ENCODE measurements at regions not wholly inside any gene's neighbourhood (a gene's known extent, or its start where the extent isn't known, plus 50 kb on each side); places are given as distances from the start of the nearest gene placed in this dataset.

DNA sequence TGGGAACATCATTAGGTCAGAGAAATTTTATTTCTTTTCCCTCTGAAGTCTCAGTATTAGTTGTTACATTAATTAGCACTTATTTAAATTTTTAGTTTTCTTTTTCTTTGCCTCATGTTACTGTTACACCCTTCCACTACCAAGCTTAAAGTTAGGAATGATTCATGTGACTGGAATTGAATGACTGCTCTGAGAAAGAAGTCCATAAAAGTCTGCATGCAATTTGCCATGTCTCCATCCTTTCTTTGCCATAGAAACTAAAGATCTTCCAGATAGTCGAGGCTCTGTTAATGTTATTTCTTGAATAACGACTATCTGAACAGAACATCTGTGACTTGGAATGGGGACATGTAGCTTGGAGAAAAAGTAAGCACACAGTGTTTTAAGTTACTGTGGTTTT, 1269.8 kb upstream of the PIK3C3 start:
- no peak overlapping the region for H3K4me3 ChIP-seq (ENCODE audit: low read depth, low read length)
- no peak for DNase-seq (ENCODE audit: low read depth)
- TF ChIP-seq, protein P1, sequence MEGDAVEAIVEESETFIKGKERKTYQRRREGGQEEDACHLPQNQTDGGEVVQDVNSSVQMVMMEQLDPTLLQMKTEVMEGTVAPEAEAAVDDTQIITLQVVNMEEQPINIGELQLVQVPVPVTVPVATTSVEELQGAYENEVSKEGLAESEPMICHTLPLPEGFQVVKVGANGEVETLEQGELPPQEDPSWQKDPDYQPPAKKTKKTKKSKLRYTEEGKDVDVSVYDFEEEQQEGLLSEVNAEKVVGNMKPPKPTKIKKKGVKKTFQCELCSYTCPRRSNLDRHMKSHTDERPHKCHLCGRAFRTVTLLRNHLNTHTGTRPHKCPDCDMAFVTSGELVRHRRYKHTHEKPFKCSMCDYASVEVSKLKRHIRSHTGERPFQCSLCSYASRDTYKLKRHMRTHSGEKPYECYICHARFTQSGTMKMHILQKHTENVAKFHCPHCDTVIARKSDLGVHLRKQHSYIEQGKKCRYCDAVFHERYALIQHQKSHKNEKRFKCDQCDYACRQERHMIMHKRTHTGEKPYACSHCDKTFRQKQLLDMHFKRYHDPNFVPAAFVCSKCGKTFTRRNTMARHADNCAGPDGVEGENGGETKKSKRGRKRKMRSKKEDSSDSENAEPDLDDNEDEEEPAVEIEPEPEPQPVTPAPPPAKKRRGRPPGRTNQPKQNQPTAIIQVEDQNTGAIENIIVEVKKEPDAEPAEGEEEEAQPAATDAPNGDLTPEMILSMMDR (IDR thresholded peaks at IDR 0.05; ENCODE audit: insufficient read depth, low read depth, low read length), result no peak

DNA sequence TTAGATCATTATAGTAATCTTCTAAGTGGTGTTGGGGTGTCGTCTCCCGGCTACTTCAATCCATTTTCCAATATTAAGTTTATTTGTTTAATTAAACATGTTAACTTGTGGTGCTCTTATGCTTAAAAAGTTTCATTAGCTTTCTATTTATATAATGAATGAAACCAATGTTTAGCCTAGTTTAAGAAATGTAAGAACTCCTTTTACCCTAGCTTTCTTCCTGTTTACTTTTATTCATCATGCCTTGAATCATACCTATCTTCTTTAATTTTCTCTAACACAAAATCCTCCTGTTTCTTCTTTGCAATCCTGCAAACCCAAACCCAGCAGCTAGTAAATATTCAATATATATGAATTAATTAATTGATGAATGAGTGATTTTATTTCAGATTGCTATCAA, 1276.7 kb upstream of the PIK3C3 start:
- TF ChIP-seq, protein P1 (IDR thresholded peaks at IDR 0.05; ENCODE audit: insufficient read depth, low read depth, low read length), result no peak
- DNase-seq (ENCODE audit: low read depth), result no peak
- H3K4me3 ChIP-seq (ENCODE audit: low read depth, low read length), result no peak overlapping the region

DNA sequence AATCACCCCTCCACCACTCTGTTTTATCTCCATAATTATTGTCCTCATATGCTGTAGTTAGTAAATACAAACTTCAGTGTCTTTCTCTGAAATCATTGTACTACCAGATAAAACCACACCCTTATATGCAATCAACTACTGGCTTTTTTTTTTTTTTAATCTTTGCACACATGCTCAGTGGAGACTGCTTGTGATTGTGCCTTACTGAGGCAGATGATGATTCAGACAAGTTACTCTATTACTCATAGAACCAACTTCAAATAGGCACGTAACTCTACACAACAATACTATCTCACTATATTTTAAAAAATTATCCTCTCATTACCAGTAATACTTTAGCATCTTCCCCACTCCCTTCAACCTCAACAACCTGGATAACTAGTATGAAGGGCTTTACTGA, 1278.4 kb upstream of the PIK3C3 start:
- no peak overlapping the region for H3K4me3 ChIP-seq (ENCODE audit: low read depth, low read length)
- TF ChIP-seq, protein P1 (IDR thresholded peaks at IDR 0.05; ENCODE audit: insufficient read depth, low read depth, low read length), result no peak
- no peak for DNase-seq (ENCODE audit: low read depth)

DNA sequence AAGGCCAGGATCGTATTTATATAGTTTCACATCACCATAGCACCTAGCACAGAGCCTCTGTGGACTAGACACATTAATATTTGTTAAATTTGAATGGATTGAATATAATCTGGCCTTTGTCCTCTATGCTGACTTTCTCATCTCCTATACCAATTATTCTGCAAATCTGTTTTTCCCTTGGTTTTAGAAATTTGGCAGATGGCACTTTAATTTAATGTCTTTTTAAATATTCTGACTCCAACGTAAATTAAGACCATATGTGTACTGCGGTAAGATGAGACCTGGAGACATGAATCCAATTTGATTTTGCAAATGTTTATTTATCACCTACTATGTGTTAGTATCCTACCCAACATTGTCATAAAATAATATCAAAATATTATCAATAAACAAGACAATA, 1281.9 kb upstream of the PIK3C3 start:
- no peak overlapping the region for H3K4me3 ChIP-seq (ENCODE audit: low read depth, low read length)
- TF ChIP-seq, protein P1 (IDR thresholded peaks at IDR 0.05; ENCODE audit: insufficient read depth, low read depth, low read length), result no peak
- no peak for DNase-seq (ENCODE audit: low read depth)

DNA sequence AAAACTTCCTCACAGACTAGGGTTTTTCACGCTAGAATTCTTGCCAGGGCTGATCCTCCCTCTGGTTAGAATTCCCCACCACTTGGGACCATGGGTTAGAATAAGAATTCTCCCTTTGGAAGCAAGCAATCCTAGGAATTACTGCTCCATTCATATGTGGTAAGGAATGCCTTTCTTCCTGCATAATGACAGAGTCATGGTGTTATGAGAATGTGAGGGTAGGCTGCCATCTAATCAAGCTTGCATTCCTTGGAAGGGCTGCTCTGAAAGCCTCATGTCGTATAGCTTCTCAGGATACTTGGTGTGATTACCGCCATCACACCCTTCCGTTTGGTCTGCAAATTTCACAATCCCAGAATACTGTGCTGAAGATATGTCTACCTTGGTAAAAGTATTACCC, 1282.4 kb upstream of the PIK3C3 start:
- DNase-seq (ENCODE audit: low read depth), result no peak
- no peak overlapping the region for H3K4me3 ChIP-seq (ENCODE audit: low read depth, low read length)
- TF ChIP-seq, protein P1 (IDR thresholded peaks at IDR 0.05; ENCODE audit: insufficient read depth, low read depth, low read length), result no peak

DNA sequence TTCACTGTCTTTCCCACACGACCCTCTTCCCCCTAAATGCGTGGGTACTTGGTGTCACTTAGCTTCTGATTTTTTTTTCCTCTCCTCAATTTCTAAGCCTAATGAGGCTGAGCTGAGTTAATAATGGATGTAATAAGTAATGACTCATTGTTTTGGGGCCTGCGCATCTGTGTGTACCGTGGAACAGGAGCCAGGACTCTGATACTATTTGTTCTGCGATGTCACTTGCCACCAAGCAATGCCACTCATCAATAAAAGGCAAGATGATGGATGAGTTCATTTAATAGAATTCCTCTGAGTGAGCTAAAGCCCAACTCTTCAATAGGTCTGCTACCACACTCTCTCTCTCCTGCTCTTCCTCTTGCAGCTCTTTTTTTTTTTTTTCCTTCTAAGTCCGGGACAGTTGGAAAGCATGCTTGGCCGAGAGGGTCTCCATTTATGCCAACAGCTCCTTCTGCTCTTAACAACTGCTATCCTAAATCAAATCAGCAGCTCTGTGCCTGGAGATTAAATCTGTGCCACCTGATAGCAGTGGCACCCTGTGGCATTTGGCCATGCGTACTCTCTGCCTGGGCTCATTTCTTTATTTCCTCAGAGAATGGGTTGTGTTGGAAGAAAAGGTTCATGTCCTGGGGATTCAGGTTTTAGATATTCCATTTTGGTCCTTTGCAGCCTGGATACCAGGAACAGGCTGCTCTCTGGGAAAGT, 1284.2 kb upstream of the PIK3C3 start:
- DNase-seq (ENCODE audit: low read depth), result no peak
- H3K4me3 ChIP-seq (ENCODE audit: low read depth, low read length), result no peak overlapping the region
- TF ChIP-seq, protein P1 (IDR thresholded peaks at IDR 0.05; ENCODE audit: insufficient read depth, low read depth, low read length), result no peak

DNA sequence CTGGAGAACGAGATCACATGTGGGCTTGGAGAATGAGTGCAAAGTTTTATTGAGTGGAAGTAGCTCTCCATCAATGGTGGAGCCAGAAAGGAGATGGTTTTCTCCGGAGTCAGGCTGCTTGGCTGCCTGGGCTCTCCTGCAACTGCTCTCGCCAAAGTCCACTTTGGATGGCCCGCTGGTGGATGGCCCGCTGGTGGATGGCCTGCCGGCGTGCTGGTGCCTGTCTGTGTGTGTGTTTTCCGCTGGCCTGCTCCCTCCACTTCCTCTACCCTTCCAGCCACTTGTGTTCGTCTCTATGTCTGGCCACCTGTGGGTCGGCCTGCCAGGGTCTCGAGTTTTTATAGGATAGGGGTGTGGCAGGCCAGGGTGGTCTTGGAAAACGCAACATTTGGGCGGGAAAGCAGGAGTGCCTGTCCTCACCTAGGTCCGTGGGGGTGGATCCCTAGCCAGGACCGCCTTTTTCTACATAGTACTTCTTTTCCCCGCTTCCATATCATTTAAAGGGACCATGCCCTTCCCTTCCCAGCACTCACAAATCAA, 1292.1 kb upstream of the PIK3C3 start:
- TF ChIP-seq, protein P1 (IDR thresholded peaks at IDR 0.05; ENCODE audit: insufficient read depth, low read depth, low read length), result no peak
- DNase-seq (ENCODE audit: low read depth), result no peak
- H3K4me3 ChIP-seq (ENCODE audit: low read depth, low read length), result no peak overlapping the region

Measured in fibroblast of villous mesenchyme (primary cell).